ENCODE measurements at regions not wholly inside any gene's neighbourhood (a gene's known extent, or its start where the extent isn't known, plus 50 kb on each side); places are given as distances from the start of the nearest gene placed in this dataset.
"Not testable (repeated sequence)": the region's sequence is repeated elsewhere in the genome, so short reads cannot be mapped to it uniquely, and the experiment has no call there.

DNA sequence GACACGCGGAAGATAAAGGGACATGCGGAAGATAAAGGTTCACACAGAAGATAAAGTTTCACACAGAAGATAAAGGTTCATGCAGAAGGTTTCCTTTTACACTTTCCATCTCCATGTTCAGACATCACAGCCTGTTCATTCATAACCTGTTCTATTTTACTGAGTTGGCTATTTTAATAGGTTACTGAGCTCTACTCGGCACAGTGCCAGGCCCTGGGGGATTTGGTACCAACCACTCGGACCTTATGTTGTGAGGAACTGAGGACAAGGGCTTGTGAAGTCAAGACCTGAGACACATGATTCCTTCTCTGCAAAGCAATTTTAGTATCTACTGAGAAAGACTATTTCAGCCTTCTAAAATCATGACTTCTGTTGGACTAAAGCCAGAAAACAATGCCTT is 75.0 kb upstream of the ALKAL2 start:
- H3K36me3 Mint-ChIP-seq (ENCODE audit: low read depth), result peaks cover 15% of the 10 kb centered on the region; the same call in 1 of the 2 replicates
- no peaks in the 10 kb centered on the region for H3K4me1 Mint-ChIP-seq (ENCODE audit: low read depth)
- DNase-seq, result no peak
- H3K27ac Mint-ChIP-seq, result no peak overlapping the region
- H3K27me3 Mint-ChIP-seq (ENCODE audit: insufficient read depth), result peaks cover 6% of the 10 kb centered on the region; the same call in 1 of the 2 replicates
- TF ChIP-seq, protein P1, sequence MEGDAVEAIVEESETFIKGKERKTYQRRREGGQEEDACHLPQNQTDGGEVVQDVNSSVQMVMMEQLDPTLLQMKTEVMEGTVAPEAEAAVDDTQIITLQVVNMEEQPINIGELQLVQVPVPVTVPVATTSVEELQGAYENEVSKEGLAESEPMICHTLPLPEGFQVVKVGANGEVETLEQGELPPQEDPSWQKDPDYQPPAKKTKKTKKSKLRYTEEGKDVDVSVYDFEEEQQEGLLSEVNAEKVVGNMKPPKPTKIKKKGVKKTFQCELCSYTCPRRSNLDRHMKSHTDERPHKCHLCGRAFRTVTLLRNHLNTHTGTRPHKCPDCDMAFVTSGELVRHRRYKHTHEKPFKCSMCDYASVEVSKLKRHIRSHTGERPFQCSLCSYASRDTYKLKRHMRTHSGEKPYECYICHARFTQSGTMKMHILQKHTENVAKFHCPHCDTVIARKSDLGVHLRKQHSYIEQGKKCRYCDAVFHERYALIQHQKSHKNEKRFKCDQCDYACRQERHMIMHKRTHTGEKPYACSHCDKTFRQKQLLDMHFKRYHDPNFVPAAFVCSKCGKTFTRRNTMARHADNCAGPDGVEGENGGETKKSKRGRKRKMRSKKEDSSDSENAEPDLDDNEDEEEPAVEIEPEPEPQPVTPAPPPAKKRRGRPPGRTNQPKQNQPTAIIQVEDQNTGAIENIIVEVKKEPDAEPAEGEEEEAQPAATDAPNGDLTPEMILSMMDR (IDR thresholded peaks at IDR 0.05), result no peak
- no peak overlapping the region for H3K4me3 Mint-ChIP-seq
- H3K9me3 Mint-ChIP-seq, result peaks cover 45% of the 10 kb centered on the region

GRCh38 chr2:360124-360523 is 72.2 kb upstream of the ALKAL2 start:
- H3K27me3 Mint-ChIP-seq (ENCODE audit: insufficient read depth), result peaks cover 4% of the 10 kb centered on the region; the same call in 1 of the 2 replicates
- H3K4me1 Mint-ChIP-seq (ENCODE audit: low read depth), result no peaks in the 10 kb centered on the region
- peaks cover 32% of the 10 kb centered on the region for H3K9me3 Mint-ChIP-seq
- peaks cover 11% of the 10 kb centered on the region; the same call in 1 of the 2 replicates for H3K36me3 Mint-ChIP-seq (ENCODE audit: low read depth)
- no peak overlapping the region for H3K4me3 Mint-ChIP-seq
- TF ChIP-seq, protein P1 (IDR thresholded peaks at IDR 0.05), result no peak
- no peak for DNase-seq
- no peak overlapping the region for H3K27ac Mint-ChIP-seq

DNA sequence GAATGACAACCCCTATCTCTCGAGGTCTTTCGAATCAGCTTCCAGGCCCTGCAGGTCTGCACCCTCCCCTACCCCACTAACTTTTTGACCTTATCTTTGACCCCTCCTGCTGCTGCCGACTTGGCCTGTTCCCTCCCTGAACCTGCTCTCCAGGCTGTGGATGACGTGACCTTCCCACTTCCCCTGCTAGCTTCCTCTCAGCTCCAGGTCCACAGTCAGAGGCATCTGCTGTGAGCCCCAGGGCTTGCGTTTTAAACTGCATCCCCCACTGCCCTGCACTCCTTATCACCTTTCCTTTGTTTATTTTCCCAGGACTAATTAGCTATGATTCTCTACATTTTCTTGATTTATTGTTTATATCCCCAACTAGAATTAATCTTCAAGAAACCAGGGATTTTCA is 71.2 kb upstream of the ALKAL2 start:
- H3K9me3 Mint-ChIP-seq, result peaks cover 34% of the 10 kb centered on the region
- peaks cover 1% of the 10 kb centered on the region for H3K27me3 Mint-ChIP-seq (ENCODE audit: insufficient read depth)
- no peaks in the 10 kb centered on the region for H3K4me1 Mint-ChIP-seq (ENCODE audit: low read depth)
- H3K27ac Mint-ChIP-seq, result no peak overlapping the region
- no peak for DNase-seq
- H3K4me3 Mint-ChIP-seq, result no peak overlapping the region
- H3K36me3 Mint-ChIP-seq (ENCODE audit: low read depth), result peaks cover 7% of the 10 kb centered on the region; the same call in 1 of the 2 replicates
- TF ChIP-seq, protein P1 (IDR thresholded peaks at IDR 0.05), result no peak

DNA sequence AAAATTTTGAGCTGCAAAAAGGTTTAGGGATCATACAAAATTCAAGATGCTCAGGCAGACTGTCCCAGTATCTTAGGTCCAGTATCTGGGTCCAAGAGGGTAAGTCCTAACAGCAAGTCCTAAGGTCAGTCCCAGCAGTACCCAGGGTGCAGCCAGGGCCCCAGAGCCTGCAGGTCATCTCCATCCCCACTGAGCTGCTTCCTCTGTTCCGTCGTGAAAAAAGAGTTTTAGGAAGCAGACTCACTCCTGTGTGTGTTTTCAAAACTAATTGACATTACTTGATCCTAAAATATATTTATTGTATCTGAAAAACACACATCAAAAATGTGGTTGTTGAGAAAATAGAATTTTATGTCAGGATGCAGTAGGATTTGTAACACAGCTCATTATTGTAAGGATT is 69.9 kb upstream of the ALKAL2 start:
- peaks cover 30% of the 10 kb centered on the region for H3K9me3 Mint-ChIP-seq
- H3K4me3 Mint-ChIP-seq, result no peak overlapping the region
- 0 out of 2 replicates have a peak, but pooled peaks cover 3% of the 10 kb centered on the region for H3K36me3 Mint-ChIP-seq (ENCODE audit: low read depth)
- no peaks in the 10 kb centered on the region; the same call in none of the 2 replicates for H3K27me3 Mint-ChIP-seq (ENCODE audit: insufficient read depth)
- H3K4me1 Mint-ChIP-seq (ENCODE audit: low read depth), result no peaks in the 10 kb centered on the region
- no peak for DNase-seq
- TF ChIP-seq, protein P1 (IDR thresholded peaks at IDR 0.05), result no peak
- no peak overlapping the region for H3K27ac Mint-ChIP-seq

- not testable (repeated sequence) for H3K4me1 Mint-ChIP-seq (ENCODE audit: low read depth)
These were observed 68.4 kb upstream of the ALKAL2 start for GRCh38 chr2:356304-356703.

GRCh38 chr2:355773-356172 is 67.9 kb upstream of the ALKAL2 start:
- H3K36me3 Mint-ChIP-seq (ENCODE audit: low read depth), result 0 out of 2 replicates have a peak, but pooled peaks cover 3% of the 10 kb centered on the region
- TF ChIP-seq, protein P1 (IDR thresholded peaks at IDR 0.05), result no peak

More at GRCh38 chr2:356304-356703, 68.4 kb upstream of the ALKAL2 start:
- not testable (repeated sequence) for H3K27ac Mint-ChIP-seq; H3K4me3 Mint-ChIP-seq; H3K27me3 Mint-ChIP-seq (ENCODE audit: insufficient read depth); H3K36me3 Mint-ChIP-seq (ENCODE audit: low read depth); DNase-seq
- peaks cover 33% of the 10 kb centered on the region for H3K9me3 Mint-ChIP-seq

More at GRCh38 chr2:355773-356172, 67.9 kb upstream of the ALKAL2 start:
- DNase-seq, result no peak
- Mint-ChIP-seq H3K27ac (no peak overlapping the region), H3K27me3 (ENCODE audit: insufficient read depth) (no peaks in the 10 kb centered on the region; the same call in none of the 2 replicates), H3K4me3 (no peak overlapping the region), H3K4me1 (ENCODE audit: low read depth) (no peaks in the 10 kb centered on the region), H3K9me3 (peaks cover 38% of the 10 kb centered on the region)

Data from HFFc6 (cell line).